ENCODE measurements at regions not wholly inside any gene's neighbourhood (a gene's known extent, or its start where the extent isn't known, plus 50 kb on each side); places are given as distances from the start of the nearest gene placed in this dataset.
A peak's percentile ranks its signal among the peaks of the same experiment; 100 is the strongest.

DNA sequence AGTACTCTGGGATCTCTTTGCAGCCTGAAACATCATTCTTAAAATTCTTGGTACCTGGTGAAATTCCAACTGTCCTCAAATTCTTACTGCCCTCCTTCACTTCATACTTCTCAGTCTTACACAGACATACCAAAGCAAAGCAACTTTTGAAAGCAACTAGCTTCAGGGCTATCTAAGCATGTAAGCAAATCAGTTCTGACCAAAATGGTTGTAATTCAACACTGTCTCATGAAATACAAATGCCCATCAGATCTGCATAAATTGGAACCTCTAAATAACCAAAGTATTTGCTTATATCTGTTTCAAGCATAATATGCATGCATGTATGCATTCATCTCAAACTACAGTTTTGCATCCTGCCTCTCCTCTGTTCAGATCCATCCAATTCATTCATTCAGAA, 308.1 kb upstream of the PPARGC1A start:
- Mint-ChIP-seq H3K27ac (ENCODE audit: unreplicated experiment) (no peak overlapping the region), H3K27me3 (ENCODE audit: low read depth) (no peaks in the 10 kb centered on the region), H3K9me3 (ENCODE audit: low read depth) (no peaks in the 10 kb centered on the region), H3K4me3 (ENCODE audit: unreplicated experiment) (no peak overlapping the region), H3K4me1 (ENCODE audit: low read depth) (peaks cover 6% of the 10 kb centered on the region), H3K36me3 (ENCODE audit: low read depth) (no peaks in the 10 kb centered on the region)
- TF ChIP-seq, protein P1, sequence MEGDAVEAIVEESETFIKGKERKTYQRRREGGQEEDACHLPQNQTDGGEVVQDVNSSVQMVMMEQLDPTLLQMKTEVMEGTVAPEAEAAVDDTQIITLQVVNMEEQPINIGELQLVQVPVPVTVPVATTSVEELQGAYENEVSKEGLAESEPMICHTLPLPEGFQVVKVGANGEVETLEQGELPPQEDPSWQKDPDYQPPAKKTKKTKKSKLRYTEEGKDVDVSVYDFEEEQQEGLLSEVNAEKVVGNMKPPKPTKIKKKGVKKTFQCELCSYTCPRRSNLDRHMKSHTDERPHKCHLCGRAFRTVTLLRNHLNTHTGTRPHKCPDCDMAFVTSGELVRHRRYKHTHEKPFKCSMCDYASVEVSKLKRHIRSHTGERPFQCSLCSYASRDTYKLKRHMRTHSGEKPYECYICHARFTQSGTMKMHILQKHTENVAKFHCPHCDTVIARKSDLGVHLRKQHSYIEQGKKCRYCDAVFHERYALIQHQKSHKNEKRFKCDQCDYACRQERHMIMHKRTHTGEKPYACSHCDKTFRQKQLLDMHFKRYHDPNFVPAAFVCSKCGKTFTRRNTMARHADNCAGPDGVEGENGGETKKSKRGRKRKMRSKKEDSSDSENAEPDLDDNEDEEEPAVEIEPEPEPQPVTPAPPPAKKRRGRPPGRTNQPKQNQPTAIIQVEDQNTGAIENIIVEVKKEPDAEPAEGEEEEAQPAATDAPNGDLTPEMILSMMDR (IDR thresholded peaks at IDR 0.05) = no peak
- no peak for DNase-seq (ENCODE audit: low spot score)

DNA sequence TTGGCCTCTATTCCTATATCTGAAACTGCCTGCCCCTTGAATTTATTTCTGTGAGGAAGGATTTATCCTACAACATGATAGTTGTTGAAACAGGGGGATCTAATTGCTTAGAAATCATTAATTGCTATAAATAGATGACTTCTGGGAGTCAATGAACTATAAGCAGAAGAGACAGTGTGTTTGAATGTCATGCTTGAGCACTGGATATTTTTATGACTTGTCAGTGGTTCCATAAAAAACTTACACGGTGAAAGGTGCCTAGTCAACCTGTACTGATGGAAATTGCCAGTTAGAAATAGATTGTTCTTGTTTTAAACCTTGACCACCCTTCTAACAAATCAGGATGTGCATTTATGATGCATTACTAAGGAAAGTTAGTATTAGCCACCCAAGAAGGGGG, 306.9 kb upstream of the PPARGC1A start:
- H3K36me3 Mint-ChIP-seq (ENCODE audit: low read depth) = no peaks in the 10 kb centered on the region
- DNase-seq (ENCODE audit: low spot score) = no peak
- no peak overlapping the region for H3K4me3 Mint-ChIP-seq (ENCODE audit: unreplicated experiment)
- H3K27me3 Mint-ChIP-seq (ENCODE audit: low read depth) = no peaks in the 10 kb centered on the region
- no peak overlapping the region for H3K27ac Mint-ChIP-seq (ENCODE audit: unreplicated experiment)
- TF ChIP-seq, protein P1 (IDR thresholded peaks at IDR 0.05) = no peak
- no peaks in the 10 kb centered on the region for H3K9me3 Mint-ChIP-seq (ENCODE audit: low read depth)
- H3K4me1 Mint-ChIP-seq (ENCODE audit: low read depth) = peaks cover 6% of the 10 kb centered on the region

- TF ChIP-seq, protein P1 (IDR thresholded peaks at IDR 0.05) = peak; percentile 34
- no peak for DNase-seq (ENCODE audit: low spot score)
- no peaks in the 10 kb centered on the region for H3K27me3 Mint-ChIP-seq (ENCODE audit: low read depth)
- H3K36me3 Mint-ChIP-seq (ENCODE audit: low read depth) = no peaks in the 10 kb centered on the region
- no peaks in the 10 kb centered on the region for H3K9me3 Mint-ChIP-seq (ENCODE audit: low read depth)
- no peak overlapping the region for H3K27ac Mint-ChIP-seq (ENCODE audit: unreplicated experiment)
- peaks cover 6% of the 10 kb centered on the region for H3K4me1 Mint-ChIP-seq (ENCODE audit: low read depth)
- no peak overlapping the region for H3K4me3 Mint-ChIP-seq (ENCODE audit: unreplicated experiment)
These were observed 306.3 kb upstream of the PPARGC1A start for GRCh38 chr4:24195991-24196736.

- Mint-ChIP-seq H3K36me3 (ENCODE audit: low read depth) (no peaks in the 10 kb centered on the region), H3K4me1 (ENCODE audit: low read depth) (peaks cover 2% of the 10 kb centered on the region), H3K27ac (ENCODE audit: unreplicated experiment) (no peak overlapping the region), H3K9me3 (ENCODE audit: low read depth) (no peaks in the 10 kb centered on the region), H3K4me3 (ENCODE audit: unreplicated experiment) (no peak overlapping the region), H3K27me3 (ENCODE audit: low read depth) (no peaks in the 10 kb centered on the region)
- no peak for DNase-seq (ENCODE audit: low spot score)
- TF ChIP-seq, protein P1 (IDR thresholded peaks at IDR 0.05) = no peak
These were observed 302.3 kb upstream of the PPARGC1A start for GRCh38 chr4:24192018-24192641.

DNA sequence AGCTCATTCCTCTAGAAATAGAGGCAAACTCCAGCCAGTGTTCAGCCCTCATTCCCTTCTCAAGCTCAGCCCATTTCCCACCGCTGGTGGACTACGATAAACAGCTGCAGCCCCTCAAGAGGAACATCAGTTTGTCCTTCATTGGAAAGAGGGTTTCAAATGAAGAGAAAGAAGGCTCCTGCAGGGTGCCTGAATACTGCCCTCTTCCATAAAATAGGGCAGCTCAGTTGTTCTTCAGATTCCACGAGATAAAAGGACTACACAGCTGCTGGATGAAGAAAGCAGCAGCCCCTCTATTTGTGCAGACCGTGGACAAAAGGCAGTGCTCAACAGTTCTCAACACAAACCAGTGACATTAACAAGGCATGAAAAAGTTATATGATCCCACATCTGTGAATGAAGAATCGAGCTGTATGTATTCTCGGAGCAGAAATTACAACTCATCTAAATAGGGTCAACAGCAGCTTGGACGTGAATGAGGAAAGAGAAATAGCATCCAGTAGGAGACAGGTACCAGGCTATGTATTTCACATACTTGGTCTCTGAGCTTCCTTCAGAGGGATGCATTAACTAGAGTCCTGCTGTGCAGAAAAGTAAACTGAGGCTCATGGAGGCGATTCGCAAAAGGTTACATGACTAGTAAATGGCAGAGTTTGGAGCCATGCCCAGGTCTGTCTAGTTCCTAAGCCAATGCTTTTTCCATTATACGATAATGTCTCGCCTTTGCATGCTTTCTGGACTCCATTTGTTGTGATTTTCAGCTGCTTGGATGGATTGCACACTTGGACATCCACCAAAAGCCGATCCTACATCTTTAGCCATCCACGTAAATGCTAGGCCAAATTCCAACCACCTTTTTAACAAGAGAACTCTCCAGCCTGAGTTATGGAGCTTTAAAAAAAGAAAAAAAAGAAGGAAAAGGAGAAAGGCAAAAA, 301.2 kb upstream of the PPARGC1A start:
- peaks cover 1% of the 10 kb centered on the region for H3K4me1 Mint-ChIP-seq (ENCODE audit: low read depth)
- H3K4me3 Mint-ChIP-seq (ENCODE audit: unreplicated experiment) = no peak overlapping the region
- TF ChIP-seq, protein P1 (IDR thresholded peaks at IDR 0.05) = no peak
- peaks cover 4% of the 10 kb centered on the region for H3K27me3 Mint-ChIP-seq (ENCODE audit: low read depth)
- no peak for DNase-seq (ENCODE audit: low spot score)
- no peak overlapping the region for H3K27ac Mint-ChIP-seq (ENCODE audit: unreplicated experiment)
- no peaks in the 10 kb centered on the region for H3K9me3 Mint-ChIP-seq (ENCODE audit: low read depth)
- no peaks in the 10 kb centered on the region for H3K36me3 Mint-ChIP-seq (ENCODE audit: low read depth)

All from chondrocyte (in vitro differentiated cells).